GM18499 (cell line): ENCODE measurements at regions not wholly inside any gene's neighbourhood (a gene's known extent, or its start where the extent isn't known, plus 50 kb on each side); places are given as distances from the start of the nearest gene placed in this dataset.
"Not testable (repeated sequence)": the region's sequence is repeated elsewhere in the genome, so short reads cannot be mapped to it uniquely, and the experiment has no call there.

ENCODE experiments used
- ATAC-seq: cut with Tn5 transposase; IDR thresholded peaks from one replicate; pipeline ENCODE4 v1.9.1; 2021; ENCODE audit warnings: moderate number of reproducible peaks; ENCODE audit not compliant: insufficient read depth, unreplicated experiment

- no peak for ATAC-seq
Observed at GRCh38 chr3:191641789-191642188, 180.8 kb downstream of the PYDC2 start.

- ATAC-seq, result no peak
Observed at GRCh38 chr3:191644291-191644690, 183.3 kb downstream of the PYDC2 start.

DNA sequence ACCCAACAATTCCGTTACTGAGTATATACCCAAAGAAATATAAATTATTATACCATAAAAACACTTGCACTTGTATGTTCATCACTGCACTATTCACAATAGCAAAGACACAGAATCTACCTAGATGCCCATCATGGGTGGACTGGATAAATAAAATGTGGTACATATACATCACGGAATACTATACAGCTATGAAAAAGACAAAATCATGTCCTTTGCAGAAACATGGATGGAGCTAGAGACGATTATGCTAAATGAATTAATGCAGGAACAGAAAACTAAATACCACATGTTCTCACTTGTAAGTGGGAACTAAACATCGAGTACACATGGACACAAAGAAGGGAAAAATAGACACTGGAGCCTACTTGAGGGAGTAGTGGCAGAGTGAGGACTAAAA is 185.3 kb downstream of the PYDC2 start:
- ATAC-seq, result no peak

DNA sequence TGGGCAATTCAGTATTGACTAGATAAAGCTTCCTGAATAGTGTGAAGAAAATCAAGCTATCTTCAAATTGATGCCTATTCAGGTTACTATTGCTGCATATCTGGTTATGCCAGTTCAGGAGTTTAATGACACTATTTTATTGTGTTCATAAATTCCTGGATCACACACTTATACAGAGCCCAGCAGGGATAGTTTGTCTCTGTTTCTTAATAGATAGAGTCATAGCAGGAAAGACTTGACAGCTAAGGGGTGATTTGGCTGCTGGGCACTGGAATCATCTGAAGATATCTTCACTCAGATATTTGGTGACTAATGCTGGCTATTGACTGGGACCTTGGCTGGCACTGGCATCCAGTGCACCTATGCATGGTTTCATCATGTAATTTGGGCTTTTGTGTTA is 187.8 kb downstream of the PYDC2 start:
- no peak for ATAC-seq

DNA sequence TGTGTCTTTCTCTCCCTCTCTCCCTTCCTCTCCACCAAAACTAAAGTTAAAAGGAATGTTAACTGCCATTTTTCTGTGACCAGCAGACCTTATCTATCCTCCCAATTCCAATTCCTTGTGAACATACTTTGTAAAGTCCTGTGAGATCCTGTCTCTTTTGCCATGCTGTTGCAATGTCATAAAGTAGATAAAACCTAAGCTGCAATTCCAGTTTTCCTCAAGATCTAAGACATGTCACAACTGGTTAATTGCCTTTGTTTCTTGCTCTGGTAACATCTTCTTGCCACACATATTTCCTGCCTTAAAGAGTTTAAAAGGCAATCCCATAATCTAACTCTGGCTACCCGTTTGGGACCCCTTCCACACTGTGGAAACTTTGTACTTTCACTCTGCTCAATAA is 188.7 kb downstream of the PYDC2 start:
- ATAC-seq, result no peak

DNA sequence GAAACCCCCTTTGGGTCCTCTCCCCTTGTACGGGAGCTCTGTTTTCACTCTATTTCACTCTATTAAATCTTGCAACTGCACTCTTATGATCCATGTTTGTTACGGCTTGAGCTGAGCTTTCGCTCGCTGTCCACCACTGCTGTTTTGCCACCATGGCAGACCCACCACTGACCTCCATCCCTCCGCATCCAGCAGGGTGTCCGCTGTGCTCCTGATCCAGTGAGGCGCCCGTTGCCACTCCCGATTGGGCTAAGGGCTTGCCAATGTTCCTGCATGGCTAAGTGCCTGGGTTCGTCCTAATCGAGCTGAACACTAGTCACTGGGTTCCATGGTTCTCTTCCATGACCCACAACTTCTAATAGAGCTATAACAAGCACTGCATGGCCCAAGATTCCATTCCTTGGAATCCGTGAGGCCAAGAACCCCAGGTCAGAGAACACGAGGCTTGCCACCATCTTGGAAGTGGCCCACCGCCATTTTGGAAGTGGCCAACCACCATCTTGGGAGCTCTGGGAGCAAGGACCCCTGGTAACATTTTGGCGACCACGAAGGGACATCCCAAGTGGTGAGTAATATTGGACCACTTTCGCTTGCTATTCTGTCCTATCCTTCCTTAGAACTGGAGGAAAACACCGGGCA is 197.9 kb downstream of the PYDC2 start:
- not testable (repeated sequence) for ATAC-seq

- ATAC-seq, result not testable (repeated sequence)
Observed at GRCh38 chr3:191662150-191662549, 201.2 kb downstream of the PYDC2 start.

DNA sequence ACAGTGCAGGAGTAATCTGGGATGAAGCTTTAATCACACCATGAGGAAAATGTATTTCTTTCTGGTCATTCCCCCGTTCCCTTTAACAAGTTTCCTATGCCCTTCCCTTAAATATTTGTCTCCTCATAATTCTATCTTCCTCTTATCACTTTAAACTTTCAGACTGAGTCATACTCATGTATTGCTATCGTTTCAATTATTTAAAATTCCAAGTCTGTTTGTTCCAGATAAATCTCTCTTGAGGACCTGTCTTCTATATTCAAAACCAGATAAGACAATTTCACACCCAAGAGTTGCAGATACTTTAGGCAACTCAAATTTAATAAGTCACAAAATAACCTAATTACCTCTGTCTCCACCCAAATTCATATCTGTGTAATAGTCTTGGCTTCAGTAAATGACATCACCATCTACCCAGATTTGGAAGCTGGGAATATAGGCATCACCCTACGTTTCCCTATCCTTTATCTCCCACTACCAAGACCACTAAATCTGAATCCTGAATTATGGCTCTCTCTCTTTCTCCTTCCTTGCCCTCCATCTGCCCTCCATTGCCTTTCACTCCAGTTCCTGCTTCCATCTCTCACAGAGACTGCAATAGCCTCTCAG is 220.1 kb downstream of the PYDC2 start:
- ATAC-seq, result no peak

DNA sequence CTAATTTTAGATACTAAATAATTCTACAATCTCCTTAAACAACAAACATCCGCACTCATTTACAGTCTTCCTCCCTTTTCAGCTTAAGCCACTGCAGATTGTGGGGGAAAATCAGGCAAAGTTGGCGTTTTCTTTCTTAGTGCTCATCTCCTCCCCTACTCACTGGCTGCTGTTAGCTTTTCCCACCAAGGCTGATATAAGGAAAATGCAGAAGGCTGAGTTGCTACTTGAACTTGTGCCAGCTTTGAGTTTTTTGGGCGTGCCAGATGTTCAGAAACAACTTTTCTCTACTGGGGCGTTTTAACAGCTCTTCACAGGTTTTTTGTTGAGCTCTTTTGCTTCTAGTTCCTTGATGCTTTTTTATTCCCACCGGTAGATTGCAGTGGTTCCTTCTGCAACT is 222.0 kb downstream of the PYDC2 start:
- no peak for ATAC-seq

DNA sequence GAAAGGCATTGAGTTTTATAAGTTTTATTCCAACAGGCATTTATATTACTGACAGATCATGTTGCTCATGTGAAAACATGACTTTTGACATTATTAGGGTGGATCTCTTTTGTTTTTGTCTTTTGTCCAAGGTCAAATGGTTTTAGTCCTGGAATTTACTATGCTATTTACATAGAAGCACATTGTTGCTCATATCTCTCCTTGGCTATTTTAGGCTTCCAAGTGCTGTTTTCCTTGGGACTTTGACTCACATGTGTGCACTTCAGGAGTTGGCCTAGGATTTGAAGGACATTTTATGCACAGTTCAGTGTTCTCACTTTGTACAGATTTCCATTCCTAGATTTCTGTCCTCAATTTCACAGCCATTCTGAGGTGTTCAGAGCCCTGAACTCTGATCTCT is 225.7 kb downstream of the PYDC2 start:
- ATAC-seq, result no peak

GRCh38 chr3:191688756-191689433 is 227.9 kb downstream of the PYDC2 start:
- no peak for ATAC-seq

- not testable (repeated sequence) for ATAC-seq
Observed at GRCh38 chr3:191691184-191691583, 230.2 kb downstream of the PYDC2 start.

- no peak for ATAC-seq
Observed at GRCh38 chr3:191695131-191695814, 234.3 kb downstream of the PYDC2 start.

DNA sequence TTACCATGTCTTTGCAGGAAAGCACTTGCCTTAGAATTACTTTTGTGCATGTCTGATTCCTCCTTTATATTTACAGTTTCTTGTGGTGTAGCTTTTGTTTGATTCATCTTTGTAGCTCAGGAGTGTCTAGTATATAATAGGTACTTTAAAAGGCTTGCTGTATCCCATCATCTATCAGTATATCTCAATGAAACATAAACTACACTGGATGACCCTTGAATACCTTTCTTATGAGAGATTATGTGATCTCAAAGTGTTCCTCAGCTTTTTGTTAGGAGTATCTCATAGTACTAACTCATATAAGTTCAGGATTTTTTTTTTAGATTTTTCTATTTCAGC is 234.8 kb downstream of the PYDC2 start:
- no peak for ATAC-seq

DNA sequence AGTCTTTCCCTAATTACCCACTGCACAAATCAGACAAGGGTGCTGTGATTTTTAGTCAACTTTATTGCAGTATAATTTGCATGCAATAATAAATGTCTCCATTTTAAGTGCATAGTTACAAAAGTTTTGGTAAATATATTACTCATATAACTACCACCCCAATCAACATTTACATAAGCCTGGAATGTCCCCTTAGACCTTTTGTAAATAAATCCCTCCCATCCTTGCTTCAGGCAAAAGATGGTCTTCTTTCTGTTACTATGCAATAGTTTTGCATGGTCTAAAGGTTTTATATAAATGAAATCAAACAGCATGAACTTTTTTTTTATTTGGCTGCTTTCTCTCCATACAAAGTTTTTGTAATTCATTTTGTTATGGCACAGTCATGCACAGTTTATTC is 235.4 kb downstream of the PYDC2 start:
- ATAC-seq, result no peak

GRCh38 chr3:191699546-191699945 is 238.6 kb downstream of the PYDC2 start:
- no peak for ATAC-seq

- ATAC-seq, result no peak
Observed at GRCh38 chr3:191702121-191702520, 241.2 kb downstream of the PYDC2 start.

GRCh38 chr3:191707817-191708216 is 246.9 kb downstream of the PYDC2 start:
- ATAC-seq, result no peak

GRCh38 chr3:191715585-191715984 is 254.6 kb downstream of the PYDC2 start:
- ATAC-seq, result no peak

GRCh38 chr3:191721390-191721861 is 260.5 kb downstream of the PYDC2 start:
- no peak for ATAC-seq

- ATAC-seq, result no peak
Observed at GRCh38 chr3:191721990-191722389, 261.0 kb downstream of the PYDC2 start.
